ENCODE measurements at regions not wholly inside any gene's neighbourhood (a gene's known extent, or its start where the extent isn't known, plus 50 kb on each side); places are given as distances from the start of the nearest gene placed in this dataset.

GRCh38 chr12:60451457-60451856 lies 855.6 kb downstream of the SLC16A7 start:
- TF ChIP-seq CTCF (IDR thresholded peaks at IDR 0.05; ENCODE audit: low read depth, low read length), result no peak
- no peak for TF ChIP-seq EZH2phosphoT487 (IDR thresholded peaks at IDR 0.05; ENCODE audit: low read depth)

Measured in OCI-LY3 (cell line).